ENCODE measurements at regions not wholly inside any gene's neighbourhood (a gene's known extent, or its start where the extent isn't known, plus 50 kb on each side); places are given as distances from the start of the nearest gene placed in this dataset.

DNA sequence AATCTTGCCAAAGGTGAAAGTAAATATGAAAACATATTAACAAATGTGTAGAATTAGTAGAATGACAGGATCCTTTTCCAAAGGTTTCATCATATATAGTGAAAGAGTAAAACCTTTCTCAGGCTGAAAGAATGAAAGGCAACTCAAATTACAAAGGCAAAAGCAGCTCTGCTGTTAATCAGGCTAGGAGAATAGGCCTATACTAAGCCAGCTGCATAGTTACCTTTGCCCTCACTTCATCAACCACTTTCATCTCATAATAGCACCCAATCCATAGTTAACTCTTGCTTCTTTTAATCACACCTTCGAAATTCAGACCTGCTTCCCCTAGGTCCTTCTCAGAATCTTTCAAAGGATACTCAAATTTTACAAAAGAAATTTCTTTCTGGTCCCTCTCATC is 1167.6 kb upstream of the ATXN8OS start:
- no peaks in the 10 kb centered on the region for H3K36me3 ChIP-seq (ENCODE audit: control insufficient read depth in 2 of 2, insufficient read depth in 1 of 2, low read length in 2 of 2)
- no peaks in the 10 kb centered on the region for H3K9me3 ChIP-seq (ENCODE audit: control insufficient read depth, insufficient read depth, low read depth, low read length)
- no peaks in the 10 kb centered on the region for H3K4me1 ChIP-seq (ENCODE audit: control insufficient read depth, insufficient read depth, low read length)
- no peak overlapping the region for H3K4me3 ChIP-seq (ENCODE audit: low read depth, low read length)
- CTCF ChIA-PET: no interaction called here
- H3K27ac ChIP-seq (ENCODE audit: extremely low read depth, low read depth, low read length): no peak overlapping the region
- POLR2A ChIA-PET: no interaction called here
- TF ChIP-seq ZNF701 (tag by site-specific recombination; IDR thresholded peaks at IDR 0.05): no peak

DNA sequence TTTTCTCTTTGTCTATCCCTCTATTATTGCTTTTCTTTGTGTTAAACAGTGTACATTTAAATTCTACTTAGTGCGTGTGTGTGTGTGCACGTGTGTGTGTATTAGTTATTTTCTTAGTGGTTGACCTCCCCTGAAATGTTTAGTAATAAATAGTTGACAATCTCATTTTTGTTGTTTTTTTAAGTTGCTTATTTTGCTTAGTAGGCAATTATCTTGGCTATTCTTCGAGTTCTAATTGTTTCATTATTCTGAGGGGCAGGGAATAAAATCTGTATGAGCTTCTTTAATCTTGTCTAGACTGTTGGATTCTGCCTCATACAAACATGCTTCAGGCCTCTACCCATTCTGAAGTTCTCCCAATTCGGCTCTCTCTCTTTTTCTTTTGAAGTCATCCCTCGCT is 1169.0 kb upstream of the ATXN8OS start:
- CTCF ChIA-PET: no interaction called here
- POLR2A ChIA-PET: no interaction called here

GRCh38 chr13:68929075-68929745 is 1178.4 kb upstream of the ATXN8OS start:
- ChIA-PET POLR2A (no interaction called here), CTCF (interaction anchor here (0.6 to 1.1 kb wide), 3 partner anchors 14 to 774 kb away, joined by 3 to 4 read pairs (median 3); no protein-coding TSS in a partner anchor)
- Histone ChIP-seq H3K9me3 (ENCODE audit: control insufficient read depth, insufficient read depth, low read depth, low read length) (no peaks in the 10 kb centered on the region), H3K36me3 (ENCODE audit: control insufficient read depth in 2 of 2, insufficient read depth in 1 of 2, low read length in 2 of 2) (no peaks in the 10 kb centered on the region), H3K27ac (ENCODE audit: extremely low read depth, low read depth, low read length) (no peak overlapping the region), H3K4me3 (ENCODE audit: low read depth, low read length) (no peak overlapping the region), H3K4me1 (ENCODE audit: control insufficient read depth, insufficient read depth, low read length) (no peaks in the 10 kb centered on the region)
- TF ChIP-seq EGR2 (tag by site-specific recombination; IDR thresholded peaks at IDR 0.05; ENCODE audit: low read depth) (no peak), HOXC10 (CRISPR knock-in tag; IDR thresholded peaks at IDR 0.05) (no peak), ZBTB49 (tag by site-specific recombination; IDR thresholded peaks at IDR 0.05; ENCODE audit: low read depth) (no peak), ZFHX2 (tag by site-specific recombination; conservative IDR thresholded peaks at IDR 0.05) (no peak), PBX3 (CRISPR knock-in tag; IDR thresholded peaks at IDR 0.05) (no peak), ZEB2 (tag by site-specific recombination; IDR thresholded peaks at IDR 0.05) (no peak), KLF8 (tag by site-specific recombination; IDR thresholded peaks at IDR 0.05) (no peak), ZNF341 (tag by site-specific recombination; IDR thresholded peaks at IDR 0.05; ENCODE audit: low read depth) (no peak), IKZF3 (tag by site-specific recombination; IDR thresholded peaks at IDR 0.05) (no peak), ZBTB8A (tag by site-specific recombination; IDR thresholded peaks at IDR 0.05) (no peak), ZNF292 (tag by site-specific recombination; IDR thresholded peaks at IDR 0.05; ENCODE audit: borderline replicate concordance, low read depth) (no peak), ZNF404 (tag by site-specific recombination; IDR thresholded peaks at IDR 0.05) (no peak)
- TF ChIP-seq, protein P1, sequence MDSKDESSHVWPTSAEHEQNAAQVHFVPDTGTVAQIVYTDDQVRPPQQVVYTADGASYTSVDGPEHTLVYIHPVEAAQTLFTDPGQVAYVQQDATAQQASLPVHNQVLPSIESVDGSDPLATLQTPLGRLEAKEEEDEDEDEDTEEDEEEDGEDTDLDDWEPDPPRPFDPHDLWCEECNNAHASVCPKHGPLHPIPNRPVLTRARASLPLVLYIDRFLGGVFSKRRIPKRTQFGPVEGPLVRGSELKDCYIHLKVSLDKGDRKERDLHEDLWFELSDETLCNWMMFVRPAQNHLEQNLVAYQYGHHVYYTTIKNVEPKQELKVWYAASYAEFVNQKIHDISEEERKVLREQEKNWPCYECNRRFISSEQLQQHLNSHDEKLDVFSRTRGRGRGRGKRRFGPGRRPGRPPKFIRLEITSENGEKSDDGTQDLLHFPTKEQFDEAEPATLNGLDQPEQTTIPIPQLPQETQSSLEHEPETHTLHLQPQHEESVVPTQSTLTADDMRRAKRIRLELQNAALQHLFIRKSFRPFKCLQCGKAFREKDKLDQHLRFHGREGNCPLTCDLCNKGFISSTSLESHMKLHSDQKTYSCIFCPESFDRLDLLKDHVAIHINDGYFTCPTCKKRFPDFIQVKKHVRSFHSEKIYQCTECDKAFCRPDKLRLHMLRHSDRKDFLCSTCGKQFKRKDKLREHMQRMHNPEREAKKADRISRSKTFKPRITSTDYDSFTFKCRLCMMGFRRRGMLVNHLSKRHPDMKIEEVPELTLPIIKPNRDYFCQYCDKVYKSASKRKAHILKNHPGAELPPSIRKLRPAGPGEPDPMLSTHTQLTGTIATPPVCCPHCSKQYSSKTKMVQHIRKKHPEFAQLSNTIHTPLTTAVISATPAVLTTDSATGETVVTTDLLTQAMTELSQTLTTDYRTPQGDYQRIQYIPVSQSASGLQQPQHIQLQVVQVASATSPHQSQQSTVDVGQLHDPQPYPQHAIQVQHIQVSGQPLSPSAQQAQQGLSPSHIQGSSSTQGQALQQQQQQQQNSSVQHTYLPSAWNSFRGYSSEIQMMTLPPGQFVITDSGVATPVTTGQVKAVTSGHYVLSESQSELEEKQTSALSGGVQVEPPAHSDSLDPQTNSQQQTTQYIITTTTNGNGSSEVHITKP (tag by site-specific recombination; IDR thresholded peaks at IDR 0.05): no peak

More for the DNA sequence above, 1169.0 kb upstream of the ATXN8OS start:
- H3K9me3 ChIP-seq (ENCODE audit: control insufficient read depth, insufficient read depth, low read depth, low read length): no peaks in the 10 kb centered on the region
- no peak overlapping the region for H3K4me3 ChIP-seq (ENCODE audit: low read depth, low read length)
- H3K4me1 ChIP-seq (ENCODE audit: control insufficient read depth, insufficient read depth, low read length): no peaks in the 10 kb centered on the region
- TF ChIP-seq ZNF596 (tag by site-specific recombination; IDR thresholded peaks at IDR 0.05) (no peak), ZNF324 (tag by site-specific recombination; IDR thresholded peaks at IDR 0.05) (no peak), ZNF23 (tag by site-specific recombination; IDR thresholded peaks at IDR 0.05; ENCODE audit: borderline replicate concordance) (no peak), ZNF416 (tag by site-specific recombination; IDR thresholded peaks at IDR 0.05) (no peak), GLIS2 (tag by site-specific recombination; IDR thresholded peaks at IDR 0.05) (no peak), ZNF112 (tag by site-specific recombination; IDR thresholded peaks at IDR 0.05) (no peak)
- TF ChIP-seq, protein P2, sequence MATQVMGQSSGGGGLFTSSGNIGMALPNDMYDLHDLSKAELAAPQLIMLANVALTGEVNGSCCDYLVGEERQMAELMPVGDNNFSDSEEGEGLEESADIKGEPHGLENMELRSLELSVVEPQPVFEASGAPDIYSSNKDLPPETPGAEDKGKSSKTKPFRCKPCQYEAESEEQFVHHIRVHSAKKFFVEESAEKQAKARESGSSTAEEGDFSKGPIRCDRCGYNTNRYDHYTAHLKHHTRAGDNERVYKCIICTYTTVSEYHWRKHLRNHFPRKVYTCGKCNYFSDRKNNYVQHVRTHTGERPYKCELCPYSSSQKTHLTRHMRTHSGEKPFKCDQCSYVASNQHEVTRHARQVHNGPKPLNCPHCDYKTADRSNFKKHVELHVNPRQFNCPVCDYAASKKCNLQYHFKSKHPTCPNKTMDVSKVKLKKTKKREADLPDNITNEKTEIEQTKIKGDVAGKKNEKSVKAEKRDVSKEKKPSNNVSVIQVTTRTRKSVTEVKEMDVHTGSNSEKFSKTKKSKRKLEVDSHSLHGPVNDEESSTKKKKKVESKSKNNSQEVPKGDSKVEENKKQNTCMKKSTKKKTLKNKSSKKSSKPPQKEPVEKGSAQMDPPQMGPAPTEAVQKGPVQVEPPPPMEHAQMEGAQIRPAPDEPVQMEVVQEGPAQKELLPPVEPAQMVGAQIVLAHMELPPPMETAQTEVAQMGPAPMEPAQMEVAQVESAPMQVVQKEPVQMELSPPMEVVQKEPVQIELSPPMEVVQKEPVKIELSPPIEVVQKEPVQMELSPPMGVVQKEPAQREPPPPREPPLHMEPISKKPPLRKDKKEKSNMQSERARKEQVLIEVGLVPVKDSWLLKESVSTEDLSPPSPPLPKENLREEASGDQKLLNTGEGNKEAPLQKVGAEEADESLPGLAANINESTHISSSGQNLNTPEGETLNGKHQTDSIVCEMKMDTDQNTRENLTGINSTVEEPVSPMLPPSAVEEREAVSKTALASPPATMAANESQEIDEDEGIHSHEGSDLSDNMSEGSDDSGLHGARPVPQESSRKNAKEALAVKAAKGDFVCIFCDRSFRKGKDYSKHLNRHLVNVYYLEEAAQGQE (tag by site-specific recombination; IDR thresholded peaks at IDR 0.05): no peak
- TF ChIP-seq, protein P3, sequence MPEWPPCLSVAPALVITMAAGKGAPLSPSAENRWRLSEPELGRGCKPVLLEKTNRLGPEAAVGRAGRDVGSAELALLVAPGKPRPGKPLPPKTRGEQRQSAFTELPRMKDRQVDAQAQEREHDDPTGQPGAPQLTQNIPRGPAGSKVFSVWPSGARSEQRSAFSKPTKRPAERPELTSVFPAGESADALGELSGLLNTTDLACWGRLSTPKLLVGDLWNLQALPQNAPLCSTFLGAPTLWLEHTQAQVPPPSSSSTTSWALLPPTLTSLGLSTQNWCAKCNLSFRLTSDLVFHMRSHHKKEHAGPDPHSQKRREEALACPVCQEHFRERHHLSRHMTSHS (tag by site-specific recombination; IDR thresholded peaks at IDR 0.05): no peak
- H3K27ac ChIP-seq (ENCODE audit: extremely low read depth, low read depth, low read length): no peak overlapping the region
- H3K36me3 ChIP-seq (ENCODE audit: control insufficient read depth in 2 of 2, insufficient read depth in 1 of 2, low read length in 2 of 2): no peaks in the 10 kb centered on the region
